Stimulated activated naive CD8-positive, alpha-beta T cell treated with anti-CD3 and anti-CD28 coated beads, Interleukin-15, Interleukin-2, amounts not matched to agents 100 U/mL and 50 U/mL, for 24 hours (primary cell): ENCODE measurements at regions not wholly inside any gene's neighbourhood (a gene's known extent, or its start where the extent isn't known, plus 50 kb on each side); places are given as distances from the start of the nearest gene placed in this dataset.
"Not testable (repeated sequence)": the region's sequence is repeated elsewhere in the genome, so short reads cannot be mapped to it uniquely, and the experiment has no call there.

Source experiments
- ATAC-seq: fragments of 150-1000 bp; cut with Tn5 transposase; one replicate; pipeline ENCODE4 v1.10.0; 2021
- DNase-seq: peaks from one replicate; pipeline ENCODE4 v3.0.0; 2021

GRCh38 chr16:51312363-51313150 is 161.5 kb upstream of the SALL1 start:
- DNase-seq (no peak), ATAC-seq (no peak)

DNA sequence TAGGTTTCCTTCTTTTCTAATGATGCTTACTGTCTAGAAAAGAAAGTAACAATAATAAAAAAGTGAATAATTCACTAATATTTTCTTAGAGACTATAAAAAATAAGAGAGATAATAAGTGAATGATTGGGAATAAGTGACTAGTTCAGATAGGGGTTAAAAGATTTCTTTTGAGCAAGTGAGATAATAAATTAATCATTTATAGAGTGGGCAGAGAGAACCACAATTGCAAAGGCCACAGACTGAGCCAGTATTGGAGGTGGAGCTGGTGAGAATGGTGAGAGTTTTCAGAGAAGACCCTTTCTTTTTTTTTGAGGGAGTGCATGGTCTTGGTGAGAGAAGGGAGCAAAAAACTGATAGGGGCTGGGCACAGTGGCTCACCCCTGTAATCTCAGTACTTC is 159.1 kb upstream of the SALL1 start:
- DNase-seq: no peak
- ATAC-seq: no peak

- DNase-seq (no peak), ATAC-seq (no peak)
Observed at GRCh38 chr16:51306886-51307595, 156.0 kb upstream of the SALL1 start.

DNA sequence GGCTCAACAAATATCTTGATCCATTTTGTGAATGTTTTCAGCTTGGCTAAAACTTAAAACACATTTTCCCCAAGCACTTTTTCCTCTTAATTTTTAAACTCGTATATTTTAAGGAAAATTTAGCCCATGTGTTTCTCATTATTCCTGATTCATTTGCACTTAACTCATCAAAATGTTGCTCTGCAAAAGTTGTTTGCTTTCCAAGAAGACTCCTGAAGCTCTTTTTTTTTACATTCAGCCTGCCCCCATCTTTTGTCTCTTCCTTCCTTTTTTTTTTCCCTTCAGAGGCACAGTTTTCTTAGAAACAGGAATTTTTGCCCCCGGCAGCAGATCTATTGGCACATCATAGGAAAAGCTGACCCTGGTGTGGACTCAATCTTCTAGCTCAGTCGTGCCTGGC is 155.0 kb upstream of the SALL1 start:
- ATAC-seq (no peak), DNase-seq (no peak)

GRCh38 chr16:51305337-51305736 is 154.3 kb upstream of the SALL1 start:
- DNase-seq (no peak), ATAC-seq (no peak)

GRCh38 chr16:51302042-51302441 is 151.0 kb upstream of the SALL1 start:
- no peak for ATAC-seq

GRCh38 chr16:51298800-51299199 is 147.7 kb upstream of the SALL1 start:
- ATAC-seq (no peak), DNase-seq (no peak)

More at GRCh38 chr16:51302042-51302441, 151.0 kb upstream of the SALL1 start:
- no peak for DNase-seq

DNA sequence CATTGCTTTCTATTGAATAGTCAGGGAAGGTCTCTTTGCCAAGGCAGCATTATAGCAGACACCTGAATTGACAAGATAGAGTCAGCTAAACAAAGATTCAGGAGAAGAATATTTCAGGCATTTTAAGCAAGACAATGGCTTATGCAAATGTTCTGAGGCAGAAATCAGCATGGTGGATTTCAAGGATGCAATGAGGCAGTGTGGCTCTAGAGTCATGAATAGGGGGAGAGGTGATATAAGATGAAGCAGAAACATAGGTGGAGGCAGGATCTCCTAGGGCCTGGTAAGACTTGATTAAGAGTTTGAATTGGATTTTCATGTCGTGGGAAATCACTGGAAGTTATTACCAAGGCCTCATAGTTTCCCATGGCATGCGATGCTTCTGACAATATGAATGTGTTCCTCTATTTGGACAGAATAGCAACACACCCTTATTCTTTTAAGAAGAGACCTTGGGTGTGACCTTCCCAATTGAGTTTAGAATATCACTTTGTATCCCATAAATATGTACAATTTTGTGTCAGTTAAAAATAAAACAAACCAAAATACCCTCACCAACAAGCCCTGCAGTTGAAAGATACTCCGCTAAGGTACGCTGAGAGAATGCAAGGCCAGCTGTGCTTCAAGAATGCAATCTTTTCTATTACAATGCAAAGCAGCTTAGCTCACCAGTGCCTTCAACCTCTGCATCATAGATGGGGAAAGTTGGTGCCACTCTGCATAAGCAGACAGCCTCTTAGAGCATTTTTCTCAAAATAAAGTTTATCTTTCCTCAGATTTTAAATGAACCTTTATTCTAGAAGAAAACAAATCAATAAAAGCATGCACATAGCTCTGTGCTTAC is 139.6 kb upstream of the SALL1 start:
- DNase-seq (no peak), ATAC-seq (no peak)

DNA sequence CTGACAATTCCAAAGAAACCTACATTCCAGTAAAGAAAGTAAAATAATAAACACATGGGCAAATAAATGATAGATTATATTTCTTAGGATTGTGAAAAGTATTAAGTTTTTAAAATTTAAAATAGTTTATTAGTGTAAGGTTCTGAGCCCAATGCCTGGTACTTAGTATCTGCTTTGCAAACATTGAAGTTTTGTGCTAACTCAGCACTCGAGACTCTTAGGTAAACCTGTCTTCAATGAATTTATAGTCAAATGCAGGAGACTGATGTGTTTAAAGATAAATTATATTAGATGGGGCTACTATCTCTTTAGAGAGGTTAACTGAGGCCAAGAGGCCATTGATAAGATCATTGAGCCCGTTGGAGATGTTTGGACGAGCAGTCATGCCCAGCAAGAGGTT is 138.3 kb upstream of the SALL1 start:
- ATAC-seq (no peak), DNase-seq (no peak)

- ATAC-seq (no peak), DNase-seq (no peak)
Observed at GRCh38 chr16:51287121-51287755, 136.2 kb upstream of the SALL1 start.

DNA sequence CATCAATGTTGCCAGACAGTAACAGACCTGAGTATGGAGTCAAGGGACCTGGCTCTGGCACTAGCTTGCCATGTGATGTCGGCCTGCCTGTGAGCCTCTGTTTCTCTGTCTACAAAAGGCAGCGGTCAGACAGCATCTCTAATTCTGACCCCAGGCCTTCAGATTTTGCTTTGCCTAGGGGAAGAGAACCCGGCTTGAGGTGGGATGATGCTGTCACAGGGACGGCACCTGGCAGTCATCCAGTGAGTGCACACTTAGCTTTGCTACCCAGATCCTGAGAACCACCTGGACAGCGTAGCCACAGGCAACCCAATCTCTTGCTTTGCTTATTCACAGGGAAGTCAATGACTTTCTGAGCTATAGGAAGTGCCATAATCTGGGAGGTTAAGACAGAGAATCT is 135.2 kb upstream of the SALL1 start:
- ATAC-seq: no peak
- DNase-seq: no peak

- ATAC-seq (no peak), DNase-seq (no peak)
Observed at GRCh38 chr16:51276336-51276735, 125.3 kb upstream of the SALL1 start.

- ATAC-seq: no peak
- DNase-seq: no peak
Observed at GRCh38 chr16:51272420-51272819, 121.3 kb upstream of the SALL1 start.

DNA sequence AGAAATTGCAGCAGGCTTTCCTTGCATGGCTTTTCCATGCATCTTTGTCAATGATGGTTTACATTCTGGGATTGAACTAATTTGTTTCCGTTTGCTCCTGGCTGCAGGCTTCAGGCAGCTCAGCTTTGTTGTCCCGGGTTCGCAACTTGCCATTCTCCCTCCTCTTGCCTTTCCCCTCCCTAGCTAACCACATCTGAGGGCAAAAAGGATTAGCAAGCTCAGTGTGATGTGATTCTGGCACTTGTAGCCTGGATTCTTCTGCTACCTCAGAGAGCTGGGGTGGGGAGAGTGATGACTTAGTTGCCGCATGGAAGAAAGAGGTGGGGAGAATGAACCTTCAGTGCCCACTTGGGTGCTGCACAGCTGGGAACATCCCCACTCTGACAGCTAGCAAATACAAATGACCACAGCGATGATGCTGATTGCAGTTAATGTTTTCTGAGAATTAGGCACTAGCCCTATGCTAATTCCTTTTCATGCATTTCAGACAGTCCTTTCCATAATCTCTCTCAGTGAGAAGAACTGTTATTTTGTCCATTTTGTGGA is 120.2 kb upstream of the SALL1 start:
- DNase-seq (no peak), ATAC-seq (no peak)

DNA sequence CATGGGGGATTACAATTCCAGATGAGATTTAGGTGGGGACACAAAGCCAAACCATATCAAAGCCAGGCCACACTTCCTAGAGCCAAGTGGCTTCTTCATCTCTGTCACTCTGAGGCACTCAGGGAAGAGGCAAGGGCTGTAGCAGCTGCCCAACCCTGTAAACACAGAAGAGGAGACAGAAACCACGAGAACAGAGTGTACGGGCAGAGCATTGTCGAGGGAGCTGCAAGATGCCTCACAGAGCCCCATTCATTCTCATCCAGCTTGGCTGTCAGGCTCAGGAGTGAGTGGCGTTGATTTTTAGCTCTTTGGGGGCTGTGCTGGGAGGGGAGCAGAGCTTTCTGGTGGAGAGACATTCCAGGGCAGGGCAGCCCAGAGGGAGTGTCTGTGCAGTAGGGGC is 117.2 kb upstream of the SALL1 start:
- no peak for DNase-seq

DNA sequence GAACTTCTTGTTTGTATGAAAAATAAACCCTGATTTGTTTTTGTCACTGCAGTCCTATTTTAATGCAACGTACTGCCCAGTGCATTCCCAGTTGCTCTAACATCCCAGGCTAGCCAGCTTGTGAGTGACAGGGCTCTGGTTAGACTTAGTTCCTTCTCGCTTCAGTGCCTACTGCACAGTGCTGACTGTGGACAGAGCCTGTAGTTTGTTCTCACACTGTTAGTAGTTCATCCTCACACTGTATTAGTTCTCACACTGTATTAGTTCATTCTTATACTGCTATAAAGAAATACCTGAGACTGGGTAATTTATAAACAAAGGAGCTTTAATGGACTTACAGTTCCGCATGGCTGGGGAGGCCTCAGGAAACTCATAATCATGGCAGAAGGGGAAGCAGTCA is 116.6 kb upstream of the SALL1 start:
- ATAC-seq (no peak), DNase-seq (no peak)

More for the DNA sequence above, 117.2 kb upstream of the SALL1 start:
- ATAC-seq: no peak

GRCh38 chr16:51262428-51262827 is 111.4 kb upstream of the SALL1 start:
- ATAC-seq (no peak), DNase-seq (no peak)

GRCh38 chr16:51261919-51262318 is 110.8 kb upstream of the SALL1 start:
- ATAC-seq (no peak), DNase-seq (no peak)

DNA sequence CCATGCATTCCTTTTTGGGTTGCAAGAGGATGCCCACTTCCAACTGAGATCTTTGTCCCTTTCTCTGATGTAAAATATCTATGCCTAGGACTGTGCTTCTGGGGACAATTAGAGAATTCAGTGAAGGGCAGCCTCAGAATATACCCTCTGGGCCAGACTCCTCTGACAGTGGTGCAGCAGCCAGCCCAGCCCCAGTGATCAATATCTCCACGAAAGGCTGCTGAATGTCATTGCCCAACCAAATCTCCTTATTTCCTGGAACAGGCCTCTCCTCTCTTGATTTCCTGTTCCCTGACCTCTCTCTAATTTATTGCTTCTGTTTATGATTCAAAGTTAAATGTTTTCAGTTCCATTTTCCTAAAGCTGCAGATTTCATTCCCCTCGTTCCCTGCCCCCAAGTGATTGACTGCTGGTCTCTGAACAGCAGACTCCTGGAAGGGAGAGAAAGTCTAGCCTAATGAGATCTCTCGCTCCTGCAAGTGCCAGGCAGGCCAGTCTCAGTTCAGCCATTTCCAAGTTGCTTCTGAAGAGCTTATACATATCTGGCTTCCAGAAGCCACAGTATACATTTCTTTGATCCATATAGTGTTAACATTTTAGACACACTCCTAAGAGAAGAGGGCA is 104.4 kb upstream of the SALL1 start:
- ATAC-seq (no peak), DNase-seq (no peak)

- DNase-seq, ATAC-seq: not testable (repeated sequence)
Observed at GRCh38 chr16:51254390-51254789, 103.3 kb upstream of the SALL1 start.

DNA sequence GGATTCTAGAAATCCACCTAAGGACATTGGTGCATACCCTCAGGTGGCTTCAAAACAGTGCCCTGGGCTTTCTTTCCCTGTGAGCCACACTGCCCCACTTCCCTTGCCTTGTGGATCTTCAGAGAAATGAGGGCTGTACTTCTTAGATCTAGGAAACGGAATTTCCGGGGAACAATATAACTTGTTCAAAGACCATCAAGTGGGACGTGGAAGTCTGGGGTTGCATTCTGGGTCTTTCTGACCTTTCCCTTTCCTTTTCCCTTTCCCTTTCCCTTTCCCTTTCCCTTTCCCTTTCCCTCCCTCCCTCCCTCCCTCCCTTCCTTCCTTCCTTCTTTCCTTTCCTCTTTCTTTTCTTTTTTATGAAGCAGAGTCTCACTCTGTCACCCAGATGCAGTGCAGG is 97.1 kb upstream of the SALL1 start:
- no peak for ATAC-seq

GRCh38 chr16:51245658-51245995 is 94.6 kb upstream of the SALL1 start:
- ATAC-seq: no peak
- DNase-seq: no peak

More for the DNA sequence above, 97.1 kb upstream of the SALL1 start:
- no peak for DNase-seq
